ENCODE measurements at regions not wholly inside any gene's neighbourhood (a gene's known extent, or its start where the extent isn't known, plus 50 kb on each side); places are given as distances from the start of the nearest gene placed in this dataset.
"Not testable (repeated sequence)": the region's sequence is repeated elsewhere in the genome, so short reads cannot be mapped to it uniquely, and the experiment has no call there.

DNA sequence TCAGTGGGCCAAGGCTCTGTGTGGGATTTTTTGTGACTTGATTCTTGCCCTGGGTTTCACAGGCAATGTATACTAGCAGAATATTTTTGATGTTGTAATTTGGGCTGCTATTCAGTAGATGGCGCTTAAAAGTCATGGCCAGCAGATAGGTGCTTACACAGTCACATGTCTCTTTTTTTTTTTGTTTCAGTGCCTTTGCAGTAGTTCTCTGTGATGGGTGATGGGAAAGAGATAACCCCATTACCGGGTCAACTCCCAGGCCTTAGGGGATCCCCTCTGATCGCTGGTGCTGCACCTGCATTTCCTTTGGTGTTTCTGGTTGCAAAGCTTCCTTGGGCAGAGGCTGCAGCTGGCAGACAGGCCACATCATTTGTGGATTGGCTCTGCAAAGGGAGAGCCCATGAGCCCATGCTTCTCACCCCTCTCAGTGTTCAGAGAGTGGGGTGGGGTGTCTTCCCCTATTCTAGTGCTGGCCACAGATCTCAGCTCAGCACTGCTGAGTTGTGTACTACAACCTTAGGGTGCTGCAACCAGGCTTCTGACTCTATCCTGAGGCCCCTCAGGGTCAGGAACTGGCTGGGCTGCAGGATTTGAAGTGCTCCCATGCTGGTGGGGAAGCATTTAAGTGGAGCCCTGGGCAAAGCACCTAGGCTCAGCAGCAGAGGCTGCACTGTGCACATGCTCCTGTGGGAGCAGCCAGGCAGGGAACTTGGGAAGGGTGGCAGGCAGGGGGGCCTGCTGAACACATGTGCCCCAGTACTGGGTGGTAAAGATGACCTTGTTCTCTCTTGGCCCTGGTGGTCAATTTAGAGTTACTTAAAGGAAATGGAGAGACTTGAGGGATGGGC is 219.8 kb upstream of the SPHKAP start:
- DNase-seq = no peak
- Mint-ChIP-seq H3K27ac (no peak overlapping the region), H3K9me3 (peaks cover 3% of the 10 kb centered on the region), H3K36me3 (ENCODE audit: low read depth) (no peaks in the 10 kb centered on the region), H3K4me3 (no peak overlapping the region), H3K4me1 (no peaks in the 10 kb centered on the region), H3K27me3 (no peaks in the 10 kb centered on the region)
- ATAC-seq = no peak

DNA sequence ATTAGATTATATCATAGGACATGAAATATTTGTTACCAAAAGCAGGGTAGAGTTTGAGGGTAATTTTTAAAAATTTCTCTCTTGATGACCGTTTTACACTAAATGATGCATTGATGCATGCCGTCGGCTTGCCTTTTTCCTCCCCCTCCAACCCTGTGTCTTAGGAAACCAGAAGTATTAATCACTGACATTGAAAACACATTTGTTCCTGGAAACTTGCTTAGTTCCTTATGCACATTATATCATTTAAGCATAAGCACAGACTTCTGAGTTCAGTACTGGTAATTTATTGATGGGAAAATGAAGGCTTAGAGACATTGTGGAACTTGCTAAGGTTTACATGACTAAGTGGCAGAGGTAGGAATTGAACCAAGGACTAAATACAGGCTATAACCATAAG is 206.3 kb upstream of the SPHKAP start:
- H3K4me1 Mint-ChIP-seq = no peaks in the 10 kb centered on the region
- no peak for ATAC-seq

DNA sequence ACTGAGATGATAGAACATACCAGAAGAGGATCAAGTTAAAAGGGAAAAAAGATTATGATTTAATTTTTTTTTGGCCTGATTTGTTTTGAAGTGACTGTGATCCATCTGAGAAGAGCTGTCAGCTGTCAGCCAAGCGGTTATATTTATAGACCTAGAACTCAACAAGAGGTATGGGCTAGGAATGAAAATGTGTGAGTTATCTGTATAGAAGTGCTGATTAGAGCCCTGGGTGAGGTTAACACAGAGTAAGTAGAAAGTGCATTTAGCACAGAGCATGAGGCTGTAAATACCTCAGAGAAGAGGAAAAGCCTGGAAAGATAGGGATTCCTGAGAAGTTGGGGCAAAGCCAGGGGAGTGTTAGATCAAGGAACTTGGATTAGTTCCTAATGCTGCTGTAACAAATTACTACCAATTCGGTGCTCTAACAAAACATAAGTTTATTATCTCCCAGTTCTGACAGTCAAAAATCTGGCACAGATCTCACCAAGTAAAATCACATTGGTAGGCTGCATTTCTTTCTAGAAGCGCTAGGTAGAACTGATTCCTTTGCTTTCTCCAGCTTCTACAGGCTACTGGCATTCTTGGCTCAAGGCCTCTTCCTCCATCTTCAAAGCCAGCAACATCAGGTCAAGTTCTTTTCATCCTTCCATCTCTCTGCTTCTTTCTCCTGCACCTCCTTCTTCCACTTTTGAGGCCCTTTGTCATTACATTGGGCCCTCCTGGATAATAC is 197.4 kb upstream of the SPHKAP start:
- Mint-ChIP-seq H3K27ac (no peak overlapping the region), H3K36me3 (ENCODE audit: low read depth) (no peaks in the 10 kb centered on the region), H3K4me3 (no peak overlapping the region), H3K9me3 (no peaks in the 10 kb centered on the region), H3K27me3 (no peaks in the 10 kb centered on the region), H3K4me1 (no peaks in the 10 kb centered on the region)
- DNase-seq (no peak), ATAC-seq (no peak)

More for the DNA sequence above, 206.3 kb upstream of the SPHKAP start:
- peaks cover 8% of the 10 kb centered on the region for H3K9me3 Mint-ChIP-seq
- no peak overlapping the region for H3K27ac Mint-ChIP-seq
- no peaks in the 10 kb centered on the region for H3K36me3 Mint-ChIP-seq (ENCODE audit: low read depth)
- DNase-seq = no peak
- H3K4me3 Mint-ChIP-seq = no peak overlapping the region
- H3K27me3 Mint-ChIP-seq = no peaks in the 10 kb centered on the region

DNA sequence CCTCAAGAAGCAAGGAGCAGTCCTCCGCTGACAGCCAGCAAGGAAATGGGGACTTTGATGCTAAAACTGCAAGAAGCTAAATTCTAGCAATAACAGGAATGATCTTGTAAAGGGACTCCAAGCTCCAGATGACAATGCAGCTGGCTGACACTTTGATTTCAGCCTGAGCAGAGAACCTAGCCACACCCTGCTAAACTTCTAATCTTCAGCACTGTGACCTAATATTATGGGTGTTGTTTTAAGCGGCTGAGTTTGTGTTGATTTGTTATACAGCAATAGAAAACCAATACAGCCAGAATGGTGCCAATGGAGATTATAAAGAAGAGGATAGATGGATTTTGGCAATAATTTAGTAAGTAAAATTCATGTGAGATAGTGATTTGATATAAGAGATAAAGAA is 196.7 kb upstream of the SPHKAP start:
- ATAC-seq (no peak), DNase-seq (no peak)
- Mint-ChIP-seq H3K4me3 (no peak overlapping the region), H3K27ac (no peak overlapping the region), H3K9me3 (no peaks in the 10 kb centered on the region), H3K36me3 (ENCODE audit: low read depth) (no peaks in the 10 kb centered on the region), H3K27me3 (no peaks in the 10 kb centered on the region), H3K4me1 (no peaks in the 10 kb centered on the region)

DNA sequence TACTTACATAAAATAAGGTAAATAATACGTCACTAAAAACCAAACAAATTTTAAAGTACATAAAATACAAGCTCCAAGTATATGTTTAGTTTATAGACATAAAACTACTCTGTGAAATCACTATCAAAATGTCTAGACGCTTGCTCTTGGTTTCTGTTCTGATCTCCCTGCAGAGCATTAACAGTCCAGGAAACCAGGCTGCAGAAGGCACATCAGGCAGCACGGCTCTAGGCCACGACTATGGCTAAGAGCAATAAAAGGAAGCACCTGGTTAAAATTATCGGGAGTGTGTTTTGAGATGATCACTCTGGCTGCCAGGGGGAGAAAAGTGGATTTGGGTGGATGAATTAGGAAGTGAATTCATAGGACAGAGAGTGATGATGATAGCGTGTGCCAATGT is 196.0 kb upstream of the SPHKAP start:
- no peak overlapping the region for H3K4me3 Mint-ChIP-seq

DNA sequence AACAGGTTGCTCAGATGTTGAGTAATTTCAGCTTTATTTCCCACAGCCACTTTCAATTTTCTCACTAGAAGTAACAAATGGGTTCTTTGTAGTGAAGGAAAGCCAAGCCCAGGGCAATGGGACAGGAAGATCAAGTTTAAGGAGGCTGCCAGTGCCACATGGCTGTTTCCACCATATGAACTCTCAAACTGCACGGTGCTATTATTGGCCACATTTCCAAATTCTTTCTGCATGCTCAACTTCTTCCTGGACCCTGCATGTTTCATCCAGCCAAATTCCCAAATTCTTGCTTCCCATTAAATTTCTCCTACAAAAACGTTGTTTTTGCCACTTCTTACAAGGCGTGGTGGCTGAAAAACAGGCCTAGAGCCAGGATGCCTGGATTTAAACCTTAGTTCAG is 193.3 kb upstream of the SPHKAP start:
- Mint-ChIP-seq H3K4me1 (no peaks in the 10 kb centered on the region), H3K4me3 (no peak overlapping the region), H3K36me3 (ENCODE audit: low read depth) (no peaks in the 10 kb centered on the region), H3K27me3 (no peaks in the 10 kb centered on the region), H3K9me3 (no peaks in the 10 kb centered on the region), H3K27ac (no peak overlapping the region)
- DNase-seq (no peak), ATAC-seq (no peak)

More for the DNA sequence above, 196.0 kb upstream of the SPHKAP start:
- no peak for ATAC-seq
- H3K9me3 Mint-ChIP-seq = no peaks in the 10 kb centered on the region
- DNase-seq = no peak
- no peaks in the 10 kb centered on the region for H3K36me3 Mint-ChIP-seq (ENCODE audit: low read depth)
- H3K4me1 Mint-ChIP-seq = no peaks in the 10 kb centered on the region
- no peak overlapping the region for H3K27ac Mint-ChIP-seq
- no peaks in the 10 kb centered on the region for H3K27me3 Mint-ChIP-seq

DNA sequence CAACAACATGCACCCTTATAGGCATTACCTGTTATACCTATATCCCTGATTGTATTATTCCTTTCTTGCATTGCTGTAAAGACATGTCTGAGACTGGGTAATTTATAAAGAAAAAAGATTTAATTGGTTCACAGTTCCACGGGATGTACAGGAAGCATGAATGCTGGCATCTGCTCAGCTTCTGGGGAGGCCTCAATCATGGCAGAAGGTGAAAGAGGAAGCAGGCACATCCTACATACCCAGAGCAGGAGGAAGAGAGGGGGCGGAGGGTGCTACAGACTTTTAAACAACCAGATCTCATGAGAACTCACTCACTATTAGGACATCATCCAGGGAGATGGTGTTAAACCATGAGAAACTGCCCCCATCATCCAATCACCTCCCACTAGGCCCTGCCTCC is 191.7 kb upstream of the SPHKAP start:
- Mint-ChIP-seq H3K4me1 (no peaks in the 10 kb centered on the region), H3K27me3 (no peaks in the 10 kb centered on the region)

DNA sequence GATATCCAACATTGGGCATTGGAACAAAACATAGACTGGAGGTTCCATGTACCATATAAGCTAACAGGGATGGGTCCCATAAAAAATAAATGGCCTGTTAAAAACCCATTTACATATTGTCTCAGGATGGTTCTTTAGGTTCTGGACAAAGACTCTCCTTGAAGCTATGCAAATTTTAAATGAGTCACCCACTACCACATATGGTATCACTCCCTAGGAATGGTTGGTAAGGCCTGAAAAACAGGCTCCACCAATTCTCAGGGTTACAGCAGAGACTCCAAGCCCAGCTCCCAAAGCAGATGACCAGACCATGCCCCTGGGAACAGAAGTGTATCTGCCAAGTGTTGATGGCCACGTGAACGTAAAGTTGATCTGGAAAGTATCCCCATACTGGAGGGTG is 190.7 kb upstream of the SPHKAP start:
- no peak overlapping the region for H3K4me3 Mint-ChIP-seq
- DNase-seq (no peak), ATAC-seq (no peak)
- H3K36me3 Mint-ChIP-seq (ENCODE audit: low read depth) = no peaks in the 10 kb centered on the region
- no peaks in the 10 kb centered on the region for H3K27me3 Mint-ChIP-seq
- H3K27ac Mint-ChIP-seq = no peak overlapping the region
- H3K9me3 Mint-ChIP-seq = no peaks in the 10 kb centered on the region
- H3K4me1 Mint-ChIP-seq = no peaks in the 10 kb centered on the region

More for the DNA sequence above, 191.7 kb upstream of the SPHKAP start:
- ATAC-seq (no peak), DNase-seq (no peak)
- H3K27ac Mint-ChIP-seq = no peak overlapping the region
- no peak overlapping the region for H3K4me3 Mint-ChIP-seq
- H3K9me3 Mint-ChIP-seq = no peaks in the 10 kb centered on the region
- H3K36me3 Mint-ChIP-seq (ENCODE audit: low read depth) = no peaks in the 10 kb centered on the region

DNA sequence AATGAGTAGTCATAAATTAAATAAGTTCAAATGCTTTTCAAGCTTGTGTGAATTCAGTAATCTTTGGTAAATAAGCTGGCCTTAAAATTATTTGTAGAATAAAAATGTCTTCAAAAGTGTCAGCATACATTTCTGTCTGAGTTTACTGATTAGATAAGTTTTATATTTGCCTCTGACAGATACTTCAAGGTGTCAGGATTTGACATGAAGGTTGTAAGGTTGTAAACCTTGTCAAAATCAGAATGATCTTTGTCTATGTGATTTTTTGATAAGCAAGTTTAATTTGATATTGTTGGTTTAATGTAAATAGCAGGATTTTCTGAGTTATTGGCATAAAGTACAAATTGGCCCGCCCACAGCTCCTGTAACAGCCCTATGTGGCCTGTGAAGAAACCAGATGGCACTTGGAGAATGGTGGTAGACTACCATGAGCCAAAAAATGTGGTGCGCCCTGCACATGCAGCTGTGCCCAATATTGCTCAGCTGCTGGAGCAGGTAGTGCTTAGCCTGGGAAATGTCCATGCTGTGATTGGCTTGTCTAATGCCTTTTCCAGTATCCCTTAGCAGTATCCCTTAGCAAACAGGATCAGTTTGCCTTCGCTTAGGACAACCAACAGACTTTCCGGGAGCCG is 188.0 kb upstream of the SPHKAP start:
- Mint-ChIP-seq H3K9me3 (no peaks in the 10 kb centered on the region), H3K27me3 (no peaks in the 10 kb centered on the region), H3K36me3 (ENCODE audit: low read depth) (no peaks in the 10 kb centered on the region), H3K4me1 (no peaks in the 10 kb centered on the region), H3K4me3 (no peak overlapping the region), H3K27ac (no peak overlapping the region)
- ATAC-seq (no peak), DNase-seq (no peak)

DNA sequence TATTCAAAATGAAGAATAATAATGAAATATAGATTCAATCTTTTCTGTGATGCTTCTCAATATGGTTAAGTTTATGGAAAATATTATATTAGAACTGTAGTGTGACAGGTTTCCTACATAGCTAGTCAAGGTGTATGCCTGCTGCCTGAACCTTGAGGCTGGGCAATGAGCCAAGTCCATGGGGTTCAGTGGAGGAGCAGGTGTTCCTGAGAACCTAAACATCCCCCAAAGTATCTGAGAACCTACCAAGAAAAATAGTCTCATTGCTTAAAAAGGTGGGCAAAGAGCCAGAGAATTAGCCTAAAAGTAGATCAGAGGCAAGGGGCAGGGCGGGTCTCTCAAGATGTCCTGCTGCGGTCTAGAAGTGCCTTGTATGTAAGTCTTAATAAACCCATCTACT is 185.9 kb upstream of the SPHKAP start:
- DNase-seq (no peak), ATAC-seq (no peak)
- no peaks in the 10 kb centered on the region for H3K27me3 Mint-ChIP-seq
- H3K4me3 Mint-ChIP-seq = no peak overlapping the region
- no peak overlapping the region for H3K27ac Mint-ChIP-seq
- no peaks in the 10 kb centered on the region for H3K36me3 Mint-ChIP-seq (ENCODE audit: low read depth)
- H3K9me3 Mint-ChIP-seq = peaks cover 1% of the 10 kb centered on the region
- no peaks in the 10 kb centered on the region for H3K4me1 Mint-ChIP-seq

DNA sequence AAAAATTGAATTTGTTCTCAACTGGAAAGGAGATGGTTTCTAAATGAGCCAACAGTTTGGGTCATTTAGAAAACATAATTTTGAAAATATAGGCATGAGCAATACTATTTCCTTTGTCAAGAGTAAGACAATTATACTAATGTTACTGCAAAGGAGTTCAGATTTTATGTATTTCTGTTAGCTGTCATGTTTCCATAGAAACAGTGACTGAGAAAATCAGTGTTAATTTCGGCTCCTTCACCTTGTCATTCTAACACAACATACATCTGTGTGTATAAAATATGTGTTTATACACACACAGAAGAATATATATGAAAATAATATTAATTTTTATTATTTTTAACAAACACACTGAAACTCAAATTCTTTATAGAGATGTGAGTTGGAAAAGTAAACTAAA is 178.0 kb upstream of the SPHKAP start:
- Mint-ChIP-seq H3K27ac (no peak overlapping the region), H3K36me3 (ENCODE audit: low read depth) (no peaks in the 10 kb centered on the region), H3K27me3 (no peaks in the 10 kb centered on the region), H3K9me3 (peaks cover 13% of the 10 kb centered on the region), H3K4me3 (no peak overlapping the region), H3K4me1 (no peaks in the 10 kb centered on the region)
- no peak for ATAC-seq
- DNase-seq = no peak

DNA sequence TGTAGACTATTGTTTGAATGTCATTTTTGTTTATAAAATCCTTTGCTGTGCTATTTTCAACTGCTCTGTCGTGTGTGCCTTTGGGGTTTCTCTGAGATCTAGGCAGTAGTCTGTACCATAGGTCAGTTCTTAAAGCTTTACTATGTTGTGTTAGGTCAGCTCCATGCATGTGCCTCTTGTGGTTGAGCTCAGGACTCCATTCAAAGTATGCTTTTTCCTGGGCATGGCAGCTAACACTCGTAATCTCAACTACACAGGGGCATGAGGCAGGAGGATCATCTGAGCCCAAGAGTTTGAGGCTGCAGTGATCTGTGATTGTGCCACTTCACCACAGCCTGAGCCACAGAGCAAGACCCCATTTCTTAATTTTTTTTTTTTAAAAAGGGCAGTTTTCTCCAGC is 174.4 kb upstream of the SPHKAP start:
- Mint-ChIP-seq H3K27me3 (no peaks in the 10 kb centered on the region), H3K4me3 (no peak overlapping the region), H3K9me3 (peaks cover 12% of the 10 kb centered on the region), H3K27ac (no peak overlapping the region), H3K4me1 (no peaks in the 10 kb centered on the region), H3K36me3 (ENCODE audit: low read depth) (no peaks in the 10 kb centered on the region)
- DNase-seq (no peak), ATAC-seq (no peak)

DNA sequence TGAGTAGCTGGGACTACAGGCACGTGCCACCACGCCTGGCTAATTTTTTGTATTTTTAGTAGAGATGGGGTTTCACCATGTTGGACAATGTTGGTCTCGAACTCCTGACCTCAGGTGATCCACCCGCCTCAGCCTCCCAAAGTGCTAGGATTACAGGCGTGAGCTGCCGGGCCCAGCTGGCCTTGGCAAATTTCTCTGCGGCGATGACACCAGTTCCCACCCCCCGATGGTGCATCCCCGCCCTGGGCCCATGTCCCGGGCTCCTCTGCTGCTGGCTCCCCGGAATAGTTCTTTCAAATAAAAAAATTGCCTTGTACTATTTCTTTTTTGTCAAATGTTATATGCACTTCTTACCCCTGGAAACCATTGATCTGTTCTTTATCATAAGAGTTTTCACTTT is 171.5 kb upstream of the SPHKAP start:
- H3K4me1 Mint-ChIP-seq = not testable (repeated sequence)
- peaks cover 16% of the 10 kb centered on the region for H3K9me3 Mint-ChIP-seq

DNA sequence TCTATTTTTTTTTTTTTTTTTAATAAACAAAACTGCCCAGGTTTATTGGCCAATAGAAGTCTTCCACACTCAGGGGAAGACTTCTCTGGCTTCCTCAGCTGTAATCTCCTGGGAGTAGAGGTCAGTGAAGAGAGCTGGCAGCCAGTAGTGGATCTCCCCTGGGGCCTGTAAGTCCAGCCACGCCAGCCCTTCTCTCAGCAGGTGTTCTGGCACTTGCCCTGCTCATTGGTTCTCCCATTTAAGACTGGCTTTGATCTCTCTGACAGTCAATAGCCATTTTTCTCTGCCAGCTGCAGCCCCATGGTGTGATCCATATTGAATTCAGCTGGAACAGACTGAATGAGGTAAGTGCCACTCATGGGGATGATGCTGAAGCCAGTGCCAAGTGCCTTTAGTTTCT is 170.6 kb upstream of the SPHKAP start:
- DNase-seq (no peak), ATAC-seq (no peak)
- no peaks in the 10 kb centered on the region for H3K36me3 Mint-ChIP-seq (ENCODE audit: low read depth)
- no peaks in the 10 kb centered on the region for H3K27me3 Mint-ChIP-seq
- no peak overlapping the region for H3K27ac Mint-ChIP-seq
- H3K4me1 Mint-ChIP-seq = no peaks in the 10 kb centered on the region
- no peak overlapping the region for H3K4me3 Mint-ChIP-seq
- peaks cover 16% of the 10 kb centered on the region for H3K9me3 Mint-ChIP-seq

More for the DNA sequence above, 171.5 kb upstream of the SPHKAP start:
- ATAC-seq; H3K27me3 Mint-ChIP-seq; H3K36me3 Mint-ChIP-seq (ENCODE audit: low read depth); DNase-seq; H3K27ac Mint-ChIP-seq; H3K4me3 Mint-ChIP-seq: not testable (repeated sequence)

DNA sequence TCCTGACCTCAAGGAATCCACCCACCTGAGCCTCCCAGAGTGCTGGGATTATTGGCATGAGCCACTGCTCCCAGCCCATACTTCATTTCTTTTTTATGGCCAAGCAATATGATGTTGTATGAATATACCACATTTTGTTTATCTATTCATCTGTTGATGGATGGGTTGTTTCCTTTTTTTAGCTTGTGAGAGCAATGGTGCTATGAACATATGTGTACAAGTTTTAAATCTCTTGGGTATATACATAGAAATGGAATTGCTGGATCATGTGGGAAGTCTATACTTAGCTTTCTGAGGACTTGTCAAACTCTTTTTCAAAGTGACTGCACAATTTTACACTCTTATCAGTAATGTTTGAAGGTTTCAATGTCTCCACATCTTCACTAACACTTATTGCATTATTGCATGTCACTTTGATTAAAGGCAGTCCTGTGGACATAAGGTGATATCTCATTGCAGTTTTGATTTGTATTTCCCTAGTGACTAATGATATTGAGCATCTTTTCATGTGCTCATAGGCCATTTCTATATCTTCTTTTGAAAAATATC is 167.1 kb upstream of the SPHKAP start:
- no peaks in the 10 kb centered on the region for H3K36me3 Mint-ChIP-seq (ENCODE audit: low read depth)
- no peak for ATAC-seq
- peaks cover 14% of the 10 kb centered on the region for H3K9me3 Mint-ChIP-seq
- no peak overlapping the region for H3K4me3 Mint-ChIP-seq
- no peaks in the 10 kb centered on the region for H3K4me1 Mint-ChIP-seq
- no peak overlapping the region for H3K27ac Mint-ChIP-seq
- DNase-seq = no peak
- no peaks in the 10 kb centered on the region for H3K27me3 Mint-ChIP-seq

Data from activated naive CD8-positive, alpha-beta T cell treated with anti-CD3 and anti-CD28 coated beads, Interleukin-2, amount 50 U/mL, for 24 hours (primary cell).